SK-N-MC (cell line): ENCODE measurements at regions not wholly inside any gene's neighbourhood (a gene's known extent, or its start where the extent isn't known, plus 50 kb on each side); places are given as distances from the start of the nearest gene placed in this dataset.

Source experiments
- EZH2 ChIP-seq: fragments of 200-600 bp; sonication (generic); IDR thresholded peaks from one replicate; pipeline ENCODE4 v1.6.1; 2017; ENCODE audit warnings: antibody characterized with exemption
- POLR2AphosphoS5 ChIP-seq: IDR thresholded peaks from 2 replicates; pipeline ENCODE4 v1.6.1; 2012; ENCODE audit warnings: mild to moderate bottlenecking, low read depth, low read length, borderline replicate concordance

DNA sequence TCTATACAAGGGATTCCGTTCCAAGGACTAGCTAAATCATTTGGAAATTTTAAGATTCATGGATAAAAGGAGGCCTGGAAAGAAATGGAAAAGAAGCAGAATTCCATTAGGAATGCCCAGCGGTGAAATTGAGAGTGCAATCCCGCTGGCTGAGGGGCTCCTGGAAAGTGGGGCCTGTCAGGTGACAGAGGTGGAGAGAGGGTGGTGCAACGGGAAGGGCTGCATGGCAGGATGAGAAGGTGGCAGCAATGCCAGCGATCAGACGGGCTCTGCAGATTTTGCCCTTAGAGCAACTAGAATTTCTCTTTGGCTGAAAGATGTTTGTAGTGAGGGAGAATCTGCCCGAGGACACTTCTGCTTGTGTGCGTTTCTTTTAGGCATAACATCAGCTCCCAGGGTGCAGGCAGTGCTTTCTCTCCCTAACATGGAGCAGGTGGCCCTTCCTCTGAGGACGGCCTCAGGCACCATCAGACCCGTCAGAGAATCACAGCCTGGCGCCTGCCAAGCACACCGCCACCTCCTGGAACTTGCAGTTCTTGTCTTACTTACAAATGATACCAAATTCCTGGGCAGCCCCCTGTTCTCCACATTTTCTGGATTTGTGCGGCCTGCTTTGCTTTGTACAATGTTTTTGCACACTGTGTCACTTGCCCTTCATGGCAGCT is 261.6 kb downstream of the NDUFA10 start:
- no peak for TF ChIP-seq POLR2AphosphoS5
- TF ChIP-seq EZH2 = no peak
